HepG2 (cell line): ENCODE measurements at regions not wholly inside any gene's neighbourhood (a gene's known extent, or its start where the extent isn't known, plus 50 kb on each side); places are given as distances from the start of the nearest gene placed in this dataset.

Source experiments
- ATAC-seq: fragments of 200-7000 bp; cut with Tn5 transposase; 3 replicates; pipeline ENCODE4 v1.9.1; 2020; ENCODE audit warnings: mild to moderate bottlenecking, moderate library complexity
- BruUV-seq: library from RNA; stranded (reverse); fragments of 400-500 nt; replicated peaks from 2 replicates; lab custom pipeline; 2021; lab: Mats Ljungman, UMichigan
- CTCF ChIA-PET: fragments of 300-600 bp; formaldehyde crosslinking; extraction: SDS; loops from one replicate; lab custom pipeline; 2021; ENCODE audit warnings: low total read pairs, inconsistent platforms, low intra/inter-chr PET ratio; lab: Yijun Ruan, JAX
- POLR2A ChIA-PET: fragments of 350-600 bp; sonication (Branson Sonifier 250); formaldehyde crosslinking; loops from one replicate; lab custom pipeline; 2020; ENCODE audit warnings: antibody characterized with exemption, inconsistent platforms; lab: Yijun Ruan, JAX
- DNase-seq: peaks from one replicate; pipeline ENCODE4 v3.0.0-alpha.2; 2015; ENCODE audit warnings: low spot score
- FAIRE-seq: peaks from 3 replicates; lab custom pipeline; 2011; peaks lifted over from hg19 to GRCh38; lab: Jason Lieb, UNC
- H2AFZ ChIP-seq: one replicate; pipeline ENCODE4 v1.6.1; 2011; ENCODE audit warnings: low read length, inconsistent platforms
- H3K27ac ChIP-seq: fragments of 300-600 bp; 3 replicates; pipeline ENCODE4 v1.8.0; 2011; ENCODE audit warnings: mixed run types, mild to moderate bottlenecking, mixed read lengths, low read length, inconsistent platforms; ENCODE audit not compliant: insufficient read depth; ENCODE audit errors: extremely low read length
- H3K27me3 ChIP-seq, 2 experiments: fragments of 200-600 bp in 1 of 2; 2 replicates in 1 of 2; 3 replicates in 1 of 2; pipeline versions ENCODE4 v1.6.0 to v1.8.0; 2011; ENCODE audit warnings: low read length in 2 of 2, mild to moderate bottlenecking in 2 of 2, moderate library complexity in 2 of 2, inconsistent platforms in 1 of 2; ENCODE audit not compliant: insufficient read depth in 2 of 2, control insufficient read depth in 1 of 2
- H3K36me3 ChIP-seq, 2 experiments: fragments of 200-600 bp in 1 of 2; replicated peaks in 1 of 2; 2 replicates in 1 of 2; 3 replicates in 1 of 2; pipeline versions ENCODE4 v1.5.1 to v1.8.0; 2011; ENCODE audit warnings: low read length in 2 of 2, inconsistent platforms in 1 of 2; ENCODE audit not compliant: insufficient read depth in 2 of 2, control insufficient read depth in 1 of 2
- H3K4me1 ChIP-seq: 2 replicates; pipeline ENCODE4 v1.5.1; 2012; ENCODE audit warnings: low read length, inconsistent platforms; ENCODE audit not compliant: insufficient read depth
- H3K4me2 ChIP-seq: 2 replicates; pipeline ENCODE4 v1.6.0; 2011; ENCODE audit warnings: low read depth, low read length, inconsistent platforms
- H3K4me3 ChIP-seq, 3 experiments: fragments of 200-600 bp in 1 of 3; sonication (generic), shearing (Covaris generic) in 1 of 3; replicated peaks in 1 of 3; 2 replicates each; pipeline ENCODE4 v1.5.1; 2011 to 2016; ENCODE audit warnings: low read length in 3 of 3, inconsistent platforms in 2 of 3, low read depth in 2 of 3, mild to moderate bottlenecking in 2 of 3, control low read depth in 1 of 3, mixed read lengths in 1 of 3; ENCODE audit not compliant: insufficient read depth in 1 of 3
- H3K79me2 ChIP-seq: one replicate; pipeline ENCODE4 v1.6.1; 2011; ENCODE audit warnings: low read length, inconsistent platforms; ENCODE audit not compliant: insufficient read depth
- H3K9ac ChIP-seq: 2 replicates; pipeline ENCODE4 v1.6.0; 2011; ENCODE audit warnings: mild to moderate bottlenecking, low read depth, low read length, inconsistent platforms; ENCODE audit not compliant: insufficient read depth
- H3K9me3 ChIP-seq: 2 replicates; pipeline ENCODE4 v1.5.1; 2012; ENCODE audit warnings: mild to moderate bottlenecking, low read length
- H4K20me1 ChIP-seq: 2 replicates; pipeline ENCODE4 v1.6.0; 2011; ENCODE audit warnings: inconsistent platforms, mild to moderate bottlenecking, low read length, moderate library complexity; ENCODE audit not compliant: insufficient read depth
- ARID5B ChIP-seq: IDR thresholded peaks from 2 replicates; pipeline ENCODE4 v1.4.0; 2020; ENCODE audit warnings: mild to moderate bottlenecking, missing genetic modification reagents
- CEBPB ChIP-seq: IDR thresholded peaks from 2 replicates; pipeline ENCODE4 v1.6.1; 2011; ENCODE audit warnings: low read depth, low read length, improper control_type of control experiment, borderline replicate concordance
- CEBPG ChIP-seq: IDR thresholded peaks from 2 replicates; pipeline ENCODE4 v1.6.1; 2016
- CREM ChIP-seq, 2 experiments: sonication (generic) in 1 of 2; formaldehyde crosslinking in 1 of 2; IDR thresholded peaks; 2 replicates each; pipeline versions ENCODE4 v1.4.0 to v1.6.1; 2016 to 2020; ENCODE audit warnings: antibody characterized with exemption in 1 of 2, mild to moderate bottlenecking in 1 of 2, missing genetic modification reagents in 1 of 2
- DNMT1 ChIP-seq: sonication (generic); formaldehyde crosslinking; IDR thresholded peaks from 2 replicates; pipeline ENCODE4 v1.5.1; 2020; ENCODE audit warnings: mild to moderate bottlenecking, missing genetic modification reagents
- EP300 ChIP-seq, 3 experiments: sonication (generic) in 1 of 3; formaldehyde crosslinking in 1 of 3; IDR thresholded peaks; 2 replicates each; pipeline versions ENCODE4 v1.5.1 to v1.6.1; 2011 to 2020; ENCODE audit warnings: low read depth in 2 of 3, low read length in 2 of 3, borderline replicate concordance in 1 of 3, improper control_type of control experiment in 1 of 3, mild to moderate bottlenecking in 1 of 3, missing genetic modification reagents in 1 of 3, moderate library complexity in 1 of 3
- FOXA3 ChIP-seq: IDR thresholded peaks from 2 replicates; pipeline ENCODE4 v1.6.1; 2016; ENCODE audit warnings: missing genetic modification reagents, missing compliant biosample characterization
- FOXP1 ChIP-seq, 2 experiments: fragments of 450-650 bp in 1 of 2; IDR thresholded peaks; 2 replicates each; pipeline ENCODE4 v1.6.1; 2017 to 2018; ENCODE audit warnings: antibody characterized with exemption in 1 of 2
- MAX ChIP-seq: IDR thresholded peaks from 2 replicates; pipeline ENCODE4 v1.6.1; 2012; ENCODE audit warnings: inconsistent platforms
- NCOA2 ChIP-seq: sonication (generic); formaldehyde crosslinking; IDR thresholded peaks from 2 replicates; pipeline ENCODE4 v1.8.0; 2022; ENCODE audit warnings: inconsistent platforms
- NFIC ChIP-seq: IDR thresholded peaks from 2 replicates; pipeline ENCODE4 v1.6.1; 2012; ENCODE audit warnings: mild to moderate bottlenecking, low read length, inconsistent platforms
- NR2F6 ChIP-seq, 2 experiments: IDR thresholded peaks; 2 replicates each; pipeline ENCODE4 v1.6.1; 2016; ENCODE audit warnings: antibody characterized with exemption in 1 of 2, mild to moderate bottlenecking in 1 of 2
- SMC3 ChIP-seq: IDR thresholded peaks from 2 replicates; pipeline ENCODE4 v1.6.1; 2011; ENCODE audit warnings: low read length, improper control_type of control experiment
- SOX13 ChIP-seq, 3 experiments: fragments of 450-650 bp in 1 of 3; sonication (generic) in 1 of 3; formaldehyde crosslinking in 1 of 3; IDR thresholded peaks in 2 of 3; conservative IDR thresholded peaks in 1 of 3; 2 replicates each; pipeline versions ENCODE4 v1.5.0 to v1.6.1; 2016 to 2020; ENCODE audit warnings: antibody characterized with exemption in 1 of 3, mild to moderate bottlenecking in 1 of 3, missing compliant biosample characterization in 1 of 3, missing genetic modification reagents in 1 of 3, moderate library complexity in 1 of 3
- SOX5 ChIP-seq: IDR thresholded peaks from 2 replicates; pipeline ENCODE4 v1.6.1; 2016; ENCODE audit warnings: borderline replicate concordance
- TCF7 ChIP-seq: sonication (generic); IDR thresholded peaks from 2 replicates; pipeline ENCODE4 v1.6.1; 2016; ENCODE audit warnings: antibody characterized with exemption, low read depth
- TCF7L2 ChIP-seq: IDR thresholded peaks from 2 replicates; pipeline ENCODE4 v1.6.1; 2011; ENCODE audit warnings: mild to moderate bottlenecking, low read depth, low read length, moderate library complexity
- XBP1 ChIP-seq: sonication (generic); formaldehyde crosslinking; IDR thresholded peaks from 2 replicates; pipeline ENCODE4 v1.5.0; 2020; ENCODE audit warnings: missing genetic modification reagents
- ZBTB42 ChIP-seq: sonication (generic); formaldehyde crosslinking; IDR thresholded peaks from 2 replicates; pipeline ENCODE4 v1.5.0; 2020; ENCODE audit warnings: mild to moderate bottlenecking, missing genetic modification reagents
- ZNF704 ChIP-seq: sonication (generic); formaldehyde crosslinking; IDR thresholded peaks from 2 replicates; pipeline ENCODE4 v1.8.1; 2023; ENCODE audit warnings: mild to moderate bottlenecking, inconsistent platforms, moderate library complexity, missing genetic modification reagents, borderline replicate concordance
- WGBS: methylation state at CpG from one replicate; pipeline ENCODE4 v1.1.6; 2017; ENCODE audit warnings: low lambda C conversion rate; 5-methylcytosine and 5-hydroxymethylcytosine counted together
- in situ Hi-C: cut with HindIII; loops from 2 replicates; pipeline ENCODE4 v1.10.0; 2017; ENCODE audit warnings: low pct_unique_long_range_greater_than_20kb; ENCODE audit not compliant: extremely low pct_ligation_motif_present
- intact Hi-C: fragments of 100-400 bp; cut with micrococcal nuclease; formaldehyde crosslinking; loops from one replicate; pipeline ENCODE4 v1.10.0; 2022; ENCODE audit not compliant: unreplicated experiment

GRCh38 chr4:106775636-106776035 lies 260.5 kb downstream of the DKK2 start:
- Histone ChIP-seq H4K20me1 (no peaks in the 10 kb centered on the region), H3K27me3 (no peaks in the 10 kb centered on the region), H2AFZ (no peak overlapping the region), H3K36me3 (no peaks in the 10 kb centered on the region), H3K4me1 (peaks cover 12% of the 10 kb centered on the region), H3K4me2 (no peak overlapping the region), H3K27ac (no peak overlapping the region), H3K79me2 (no peaks in the 10 kb centered on the region), H3K4me3 (no peak overlapping the region; a peak in 1 of 6 replicates), H3K9me3 (no peaks in the 10 kb centered on the region), H3K9ac (no peak overlapping the region)
- CTCF ChIA-PET: no interaction called here
- 2% methylated on average over 1 of the region's 1 CpG for WGBS
- DNase-seq (peak; percentile 13), ATAC-seq (no peak), FAIRE-seq (no peak)
- intact Hi-C loops (no loop called here), in situ Hi-C loops (no loop called here)
- POLR2A ChIA-PET: no interaction called here
- BruUV-seq: no TSS peak
- TF ChIP-seq DNMT1 (no peak), MAX (no peak), ZNF704 (no peak), ARID5B (peak; percentile 61), FOXP1 (IDR thresholded peaks at IDR 0.05) (no peak), FOXP1 (CRISPR knock-in tag; IDR thresholded peaks at IDR 0.05) (0 out of 2 replicates have a peak, but pooled peaks have one; percentile 48), TCF7L2 (0 out of 2 replicates have a peak, but pooled peaks have one; percentile 16), FOXA3 (CRISPR knock-in tag) (peak; percentile 44; the same call in 1 of the 2 replicates), SOX13 (IDR thresholded peaks at IDR 0.05) (peak; percentile 50; the same call in 1 of the 2 replicates), SOX13 (CRISPR knock-in tag; conservative IDR thresholded peaks at IDR 0.05 in 1 of 2, IDR thresholded peaks at IDR 0.05 in 1 of 2) (peak in 1 of 2 experiments; percentile 86; a peak in 2 of 4 replicates), NFIC (peak; percentile 25; the same call in 1 of the 2 replicates), CEBPG (peak; percentile 41; the same call in 1 of the 2 replicates), NCOA2 (peak; percentile 47; the same call in 1 of the 2 replicates), EP300 (IDR thresholded peaks at IDR 0.05; ENCODE audit: low read depth in 2 of 2, low read length in 2 of 2) (peak in 1 of 2 experiments; percentile 46; a peak in 2 of 4 replicates), EP300 (CRISPR knock-in tag; IDR thresholded peaks at IDR 0.05; ENCODE audit: borderline replicate concordance) (peak; percentile 18; the same call in 1 of the 2 replicates), CEBPB (peak; percentile 66; the same call in 1 of the 2 replicates), TCF7 (peak; percentile 67), ZBTB42 (no peak), SOX5 (CRISPR knock-in tag) (peak; percentile 87), CREM (IDR thresholded peaks at IDR 0.05) (peak; percentile 70), CREM (CRISPR knock-in tag; IDR thresholded peaks at IDR 0.05) (no peak), SMC3 (no peak), NR2F6 (IDR thresholded peaks at IDR 0.05) (0 out of 2 replicates have a peak, but pooled peaks have one; percentile 11), NR2F6 (CRISPR knock-in tag; IDR thresholded peaks at IDR 0.05) (no peak), XBP1 (no peak)
